ENCODE measurements at regions not wholly inside any gene's neighbourhood (a gene's known extent, or its start where the extent isn't known, plus 50 kb on each side); places are given as distances from the start of the nearest gene placed in this dataset.

DNA sequence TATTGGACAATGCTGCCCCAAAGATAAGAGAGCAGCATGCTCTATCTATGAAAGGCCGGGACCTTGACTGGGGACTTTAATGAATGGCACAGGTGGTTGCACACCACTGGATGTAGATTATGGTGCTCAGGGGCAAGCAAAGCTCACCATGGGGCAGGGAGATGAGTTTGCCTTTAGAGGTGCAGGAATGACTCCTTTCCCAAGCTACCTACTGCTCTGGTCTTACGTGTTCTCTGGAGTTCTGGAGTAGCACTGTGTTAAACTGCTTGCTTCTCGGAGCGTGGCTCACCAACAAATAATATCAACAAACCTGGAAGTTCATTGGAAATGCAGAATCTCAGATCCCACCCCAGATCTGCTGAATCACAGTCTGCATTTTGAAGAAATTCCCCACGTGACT is 445.3 kb downstream of the RPS24 start:
- DNase-seq (ENCODE audit: low spot score) = no peak
- Histone ChIP-seq H3K4me1 (ENCODE audit: insufficient read depth, low read length, poor library complexity, severe bottlenecking) (no peaks in the 10 kb centered on the region), H3K4me3 (ENCODE audit: low read depth, low read length, poor library complexity, severe bottlenecking) (no peak overlapping the region), H3K27ac (ENCODE audit: low read depth, low read length, poor library complexity, severe bottlenecking) (no peak overlapping the region), H3K36me3 (ENCODE audit: insufficient read depth, low read length, poor library complexity, severe bottlenecking) (no peaks in the 10 kb centered on the region), H3K9me3 (ENCODE audit: low read depth, low read length, poor library complexity, severe bottlenecking) (no peaks in the 10 kb centered on the region), H3K27me3 (replicated peaks; ENCODE audit: insufficient read depth, low read depth, low read length, poor library complexity) (peaks cover 5% of the 10 kb centered on the region)
- no peak for TF ChIP-seq EZH2 (IDR thresholded peaks at IDR 0.05; ENCODE audit: borderline replicate concordance, low read depth, low read length, poor library complexity, severe bottlenecking)
- ChIA-PET POLR2A (ENCODE audit: low non-redundant PET) (no interaction called here), CTCF (no interaction called here)
- no TSS peak for BruUV-seq (replicated peaks)
- intact Hi-C loops (cut with micrococcal nuclease; ENCODE audit: unreplicated experiment) = no loop called here

DNA sequence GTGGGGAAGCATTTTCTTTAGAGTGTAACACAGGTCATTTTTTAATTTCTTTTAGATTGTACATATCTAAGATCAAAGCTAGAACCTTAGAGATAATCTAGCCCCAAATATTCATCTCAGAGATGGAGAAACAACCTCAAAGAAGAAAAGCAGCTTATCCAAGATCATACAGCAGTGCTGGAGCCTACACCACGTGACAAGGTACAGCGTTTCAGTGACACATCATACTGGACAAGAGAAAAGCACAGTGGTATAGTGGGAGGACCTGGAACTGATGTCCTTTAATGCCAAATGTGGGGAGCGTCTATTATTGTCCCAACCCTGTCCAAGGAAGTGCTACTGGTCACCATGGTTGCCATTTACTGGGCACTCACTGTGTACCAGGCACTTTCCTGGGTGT is 445.8 kb downstream of the RPS24 start:
- Histone ChIP-seq H3K36me3 (ENCODE audit: insufficient read depth, low read length, poor library complexity, severe bottlenecking) (no peaks in the 10 kb centered on the region), H3K4me3 (ENCODE audit: low read depth, low read length, poor library complexity, severe bottlenecking) (no peak overlapping the region), H3K27me3 (replicated peaks; ENCODE audit: insufficient read depth, low read depth, low read length, poor library complexity) (peaks cover 8% of the 10 kb centered on the region), H3K27ac (ENCODE audit: low read depth, low read length, poor library complexity, severe bottlenecking) (no peak overlapping the region), H3K9me3 (ENCODE audit: low read depth, low read length, poor library complexity, severe bottlenecking) (no peaks in the 10 kb centered on the region), H3K4me1 (ENCODE audit: insufficient read depth, low read length, poor library complexity, severe bottlenecking) (no peaks in the 10 kb centered on the region)
- POLR2A ChIA-PET (ENCODE audit: low non-redundant PET) = no interaction called here
- TF ChIP-seq, protein P1, sequence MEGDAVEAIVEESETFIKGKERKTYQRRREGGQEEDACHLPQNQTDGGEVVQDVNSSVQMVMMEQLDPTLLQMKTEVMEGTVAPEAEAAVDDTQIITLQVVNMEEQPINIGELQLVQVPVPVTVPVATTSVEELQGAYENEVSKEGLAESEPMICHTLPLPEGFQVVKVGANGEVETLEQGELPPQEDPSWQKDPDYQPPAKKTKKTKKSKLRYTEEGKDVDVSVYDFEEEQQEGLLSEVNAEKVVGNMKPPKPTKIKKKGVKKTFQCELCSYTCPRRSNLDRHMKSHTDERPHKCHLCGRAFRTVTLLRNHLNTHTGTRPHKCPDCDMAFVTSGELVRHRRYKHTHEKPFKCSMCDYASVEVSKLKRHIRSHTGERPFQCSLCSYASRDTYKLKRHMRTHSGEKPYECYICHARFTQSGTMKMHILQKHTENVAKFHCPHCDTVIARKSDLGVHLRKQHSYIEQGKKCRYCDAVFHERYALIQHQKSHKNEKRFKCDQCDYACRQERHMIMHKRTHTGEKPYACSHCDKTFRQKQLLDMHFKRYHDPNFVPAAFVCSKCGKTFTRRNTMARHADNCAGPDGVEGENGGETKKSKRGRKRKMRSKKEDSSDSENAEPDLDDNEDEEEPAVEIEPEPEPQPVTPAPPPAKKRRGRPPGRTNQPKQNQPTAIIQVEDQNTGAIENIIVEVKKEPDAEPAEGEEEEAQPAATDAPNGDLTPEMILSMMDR (conservative IDR thresholded peaks at IDR 0.05; ENCODE audit: low read depth, low read length) = no peak
- TF ChIP-seq EZH2 (IDR thresholded peaks at IDR 0.05; ENCODE audit: borderline replicate concordance, low read depth, low read length, poor library complexity, severe bottlenecking) = no peak
- DNase-seq (ENCODE audit: low spot score) = no peak
- BruUV-seq (replicated peaks) = no TSS peak
- intact Hi-C loops (cut with micrococcal nuclease; ENCODE audit: unreplicated experiment) = no loop called here
- CTCF ChIA-PET = no interaction called here

DNA sequence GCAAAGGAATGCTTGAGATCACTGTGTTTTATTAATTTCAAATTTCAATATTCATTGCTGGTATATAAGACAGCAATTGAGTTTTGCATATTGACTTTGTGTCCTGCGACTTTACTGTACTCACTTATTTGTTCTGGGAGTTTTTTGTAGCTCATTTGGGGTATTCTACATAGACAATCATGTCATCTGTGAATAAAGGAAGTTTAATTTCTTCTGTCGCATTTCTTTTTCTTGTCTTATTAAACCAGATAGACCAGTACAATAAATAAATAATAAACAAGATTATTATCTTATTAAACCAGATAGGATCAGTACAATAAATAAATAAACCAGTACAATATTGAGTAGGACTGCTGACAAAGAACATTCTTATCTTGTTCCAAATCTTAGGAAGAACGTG is 448.2 kb downstream of the RPS24 start:
- Histone ChIP-seq H3K36me3 (ENCODE audit: insufficient read depth, low read length, poor library complexity, severe bottlenecking) (no peaks in the 10 kb centered on the region), H3K4me3 (ENCODE audit: low read depth, low read length, poor library complexity, severe bottlenecking) (no peak overlapping the region), H3K4me1 (ENCODE audit: insufficient read depth, low read length, poor library complexity, severe bottlenecking) (no peaks in the 10 kb centered on the region), H3K27ac (ENCODE audit: low read depth, low read length, poor library complexity, severe bottlenecking) (no peak overlapping the region), H3K9me3 (ENCODE audit: low read depth, low read length, poor library complexity, severe bottlenecking) (no peaks in the 10 kb centered on the region), H3K27me3 (replicated peaks; ENCODE audit: insufficient read depth, low read depth, low read length, poor library complexity) (peaks cover 8% of the 10 kb centered on the region)
- no peak for DNase-seq (ENCODE audit: low spot score)
- ChIA-PET POLR2A (ENCODE audit: low non-redundant PET) (no interaction called here), CTCF (no interaction called here)
- TF ChIP-seq EZH2 (IDR thresholded peaks at IDR 0.05; ENCODE audit: borderline replicate concordance, low read depth, low read length, poor library complexity, severe bottlenecking) = no peak
- TF ChIP-seq, protein P1 (conservative IDR thresholded peaks at IDR 0.05; ENCODE audit: low read depth, low read length) = no peak
- BruUV-seq (replicated peaks) = no TSS peak
- intact Hi-C loops (cut with micrococcal nuclease; ENCODE audit: unreplicated experiment) = no loop called here

DNA sequence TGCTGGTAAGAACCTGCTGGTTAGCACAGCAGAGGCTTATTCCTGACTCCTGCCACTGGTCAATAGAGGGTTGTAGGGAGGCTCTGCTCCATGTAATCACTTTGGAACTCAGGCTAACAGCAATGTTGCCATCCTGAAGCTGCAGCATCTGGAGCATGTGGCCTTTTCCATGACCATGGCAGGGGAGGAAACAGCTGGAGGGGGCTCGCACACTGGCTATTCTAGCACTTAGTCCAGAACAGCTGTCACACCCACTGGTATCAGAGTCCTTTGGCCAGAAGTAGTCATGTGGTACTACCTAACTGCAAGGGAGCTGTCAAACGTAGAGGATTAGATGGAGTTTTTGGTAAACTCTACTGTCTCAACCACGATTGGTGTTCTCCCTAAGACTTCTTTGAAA is 450.0 kb downstream of the RPS24 start:
- intact Hi-C loops (cut with micrococcal nuclease; ENCODE audit: unreplicated experiment) = no loop called here
- CTCF ChIA-PET = no interaction called here
- no TSS peak for BruUV-seq (replicated peaks)

More for the DNA sequence above, 450.0 kb downstream of the RPS24 start:
- no peaks in the 10 kb centered on the region for H3K36me3 ChIP-seq (ENCODE audit: insufficient read depth, low read length, poor library complexity, severe bottlenecking)
- no peaks in the 10 kb centered on the region for H3K4me1 ChIP-seq (ENCODE audit: insufficient read depth, low read length, poor library complexity, severe bottlenecking)
- H3K27ac ChIP-seq (ENCODE audit: low read depth, low read length, poor library complexity, severe bottlenecking) = no peak overlapping the region
- H3K9me3 ChIP-seq (ENCODE audit: low read depth, low read length, poor library complexity, severe bottlenecking) = no peaks in the 10 kb centered on the region
- no peak overlapping the region for H3K4me3 ChIP-seq (ENCODE audit: low read depth, low read length, poor library complexity, severe bottlenecking)
- TF ChIP-seq, protein P1 (conservative IDR thresholded peaks at IDR 0.05; ENCODE audit: low read depth, low read length) = no peak
- no peak for TF ChIP-seq EZH2 (IDR thresholded peaks at IDR 0.05; ENCODE audit: borderline replicate concordance, low read depth, low read length, poor library complexity, severe bottlenecking)
- peaks cover 8% of the 10 kb centered on the region for H3K27me3 ChIP-seq (replicated peaks; ENCODE audit: insufficient read depth, low read depth, low read length, poor library complexity)
- POLR2A ChIA-PET (ENCODE audit: low non-redundant PET) = no interaction called here
- DNase-seq (ENCODE audit: low spot score) = no peak
